ENCODE measurements at regions not wholly inside any gene's neighbourhood (a gene's known extent, or its start where the extent isn't known, plus 50 kb on each side); places are given as distances from the start of the nearest gene placed in this dataset.

DNA sequence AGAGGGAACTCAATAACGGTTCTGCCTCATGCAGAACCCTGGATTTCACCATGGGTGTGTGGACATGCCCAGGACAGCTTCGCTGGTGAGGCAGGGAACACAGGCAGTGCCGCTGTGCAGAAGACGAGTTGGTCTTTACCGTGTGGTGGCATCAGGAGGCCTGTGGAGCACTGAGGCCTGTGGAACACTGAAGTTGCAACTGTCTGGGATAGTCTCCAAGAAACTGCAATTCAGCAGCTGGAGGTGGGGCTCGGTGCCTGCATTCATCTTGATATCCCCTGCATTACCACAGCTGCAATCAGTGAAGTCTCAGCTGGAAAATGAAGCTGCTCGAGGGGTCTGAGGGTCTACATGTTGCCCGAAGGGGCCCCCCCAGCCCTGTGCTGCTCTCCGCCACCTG, 202.4 kb upstream of the CDH4 start:
- TF ChIP-seq, protein P1, sequence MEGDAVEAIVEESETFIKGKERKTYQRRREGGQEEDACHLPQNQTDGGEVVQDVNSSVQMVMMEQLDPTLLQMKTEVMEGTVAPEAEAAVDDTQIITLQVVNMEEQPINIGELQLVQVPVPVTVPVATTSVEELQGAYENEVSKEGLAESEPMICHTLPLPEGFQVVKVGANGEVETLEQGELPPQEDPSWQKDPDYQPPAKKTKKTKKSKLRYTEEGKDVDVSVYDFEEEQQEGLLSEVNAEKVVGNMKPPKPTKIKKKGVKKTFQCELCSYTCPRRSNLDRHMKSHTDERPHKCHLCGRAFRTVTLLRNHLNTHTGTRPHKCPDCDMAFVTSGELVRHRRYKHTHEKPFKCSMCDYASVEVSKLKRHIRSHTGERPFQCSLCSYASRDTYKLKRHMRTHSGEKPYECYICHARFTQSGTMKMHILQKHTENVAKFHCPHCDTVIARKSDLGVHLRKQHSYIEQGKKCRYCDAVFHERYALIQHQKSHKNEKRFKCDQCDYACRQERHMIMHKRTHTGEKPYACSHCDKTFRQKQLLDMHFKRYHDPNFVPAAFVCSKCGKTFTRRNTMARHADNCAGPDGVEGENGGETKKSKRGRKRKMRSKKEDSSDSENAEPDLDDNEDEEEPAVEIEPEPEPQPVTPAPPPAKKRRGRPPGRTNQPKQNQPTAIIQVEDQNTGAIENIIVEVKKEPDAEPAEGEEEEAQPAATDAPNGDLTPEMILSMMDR (IDR thresholded peaks at IDR 0.05; ENCODE audit: low read length): no peak
- TF ChIP-seq EZH2phosphoT487 (IDR thresholded peaks at IDR 0.05; ENCODE audit: low read length): no peak
- TF ChIP-seq EZH2 (optimal IDR thresholded peaks at IDR 0.05; ENCODE audit: low read depth, low read length): no peak
